H1 (cell line): ENCODE measurements at regions not wholly inside any gene's neighbourhood (a gene's known extent, or its start where the extent isn't known, plus 50 kb on each side); places are given as distances from the start of the nearest gene placed in this dataset.
A peak's percentile ranks its signal among the peaks of the same experiment; 100 is the strongest.

ENCODE experiments used
- CTCF ChIA-PET: fragments of 300-600 bp; sonication (Branson Sonifier 250); formaldehyde crosslinking; loops from one replicate; lab custom pipeline; 2021; ENCODE audit not compliant: partially characterized antibody; lab: Charles Lee
- POLR2A ChIA-PET: fragments of 300-600 bp; sonication (Branson Sonifier 250); formaldehyde crosslinking; loops from one replicate; lab custom pipeline; 2021; ENCODE audit warnings: inconsistent platforms; ENCODE audit not compliant: partially characterized antibody; lab: Charles Lee
- DNase-seq, 2 experiments: peaks; one replicate each; pipeline versions ENCODE4 v3.0.0 to v3.0.0-alpha.2; 2010 to 2022; ENCODE audit warnings: low spot score in 2 of 2, low read depth in 1 of 2, mixed read lengths in 1 of 2
- FAIRE-seq: peaks from 2 replicates; lab custom pipeline; 2011; peaks lifted over from hg19 to GRCh38; lab: Jason Lieb, UNC
- H2AFZ ChIP-seq: 2 replicates; pipeline ENCODE4 v1.8.1; 2012; ENCODE audit warnings: low read length, inconsistent platforms
- H2AK5ac ChIP-seq: 2 replicates; pipeline ENCODE4 v1.6.1; 2013; ENCODE audit warnings: low read depth, low read length
- H2BK120ac ChIP-seq: replicated peaks from 2 replicates; pipeline ENCODE3; 2013; ENCODE audit warnings: low read depth, low read length, inconsistent platforms
- H2BK12ac ChIP-seq: 2 replicates; pipeline ENCODE4 v1.6.1; 2013; ENCODE audit warnings: low read depth, low read length
- H2BK15ac ChIP-seq: 2 replicates; pipeline ENCODE4 v1.6.1; 2013; ENCODE audit warnings: low read length
- H2BK20ac ChIP-seq: 2 replicates; pipeline ENCODE4 v1.6.1; 2013; ENCODE audit warnings: low read length
- H2BK5ac ChIP-seq: 2 replicates; pipeline ENCODE4 v1.6.1; 2013; ENCODE audit warnings: low read depth, low read length
- H3K14ac ChIP-seq: 2 replicates; pipeline ENCODE4 v1.6.1; 2013; ENCODE audit warnings: inconsistent platforms; ENCODE audit not compliant: insufficient read length
- H3K18ac ChIP-seq: 2 replicates; pipeline ENCODE4 v1.6.1; 2013; ENCODE audit warnings: low read length; ENCODE audit errors: extremely low read depth
- H3K23ac ChIP-seq: 2 replicates; pipeline ENCODE4 v1.6.1; 2013; ENCODE audit warnings: inconsistent platforms; ENCODE audit not compliant: insufficient read length
- H3K23me2 ChIP-seq: 2 replicates; pipeline ENCODE4 v1.6.1; 2013; ENCODE audit warnings: low read depth, low read length
- H3K27ac ChIP-seq: 2 replicates; pipeline ENCODE4 v1.6.1; 2011; ENCODE audit warnings: low read depth, low read length, inconsistent platforms
- H3K27me3 ChIP-seq, 4 experiments: replicated peaks in 1 of 4; 1 replicate in 1 of 4; 2 replicates in 3 of 4; pipeline versions ENCODE4 v1.6.1 to v1.8.1; 2011 to 2013; ENCODE audit warnings: low read length in 3 of 4, mild to moderate bottlenecking in 3 of 4, inconsistent platforms in 2 of 4, mixed read lengths in 2 of 4, moderate library complexity in 1 of 4; ENCODE audit not compliant: control insufficient read depth in 3 of 4, insufficient read depth in 3 of 4; ENCODE audit errors: extremely low read depth in 1 of 4
- H3K36me3 ChIP-seq, 4 experiments: 2 replicates each; pipeline versions ENCODE4 v1.6.1 to v1.8.1; 2011 to 2013; ENCODE audit warnings: mild to moderate bottlenecking in 4 of 4, low read length in 3 of 4, moderate library complexity in 2 of 4, control low read depth in 1 of 4, inconsistent platforms in 1 of 4; ENCODE audit not compliant: insufficient read depth in 4 of 4, control insufficient read depth in 2 of 4
- H3K4ac ChIP-seq: replicated peaks from 2 replicates; pipeline ENCODE3; 2013; ENCODE audit warnings: low read length, low read depth, mixed read lengths, inconsistent platforms; ENCODE audit not compliant: insufficient read length
- H3K4me1 ChIP-seq, 4 experiments: replicated peaks in 1 of 4; 1 replicate in 1 of 4; 2 replicates in 3 of 4; pipeline versions ENCODE4 v1.6.1 to v1.8.1; 2011 to 2013; ENCODE audit warnings: low read length in 3 of 4, inconsistent platforms in 2 of 4, mixed read lengths in 1 of 4; ENCODE audit not compliant: insufficient read depth in 4 of 4, control insufficient read depth in 3 of 4
- H3K4me2 ChIP-seq, 2 experiments: 2 replicates each; pipeline versions ENCODE4 v1.6.1 to v1.8.1; 2011 to 2013; ENCODE audit warnings: low read depth in 2 of 2, low read length in 2 of 2, control low read depth in 1 of 2, inconsistent platforms in 1 of 2, mild to moderate bottlenecking in 1 of 2; ENCODE audit not compliant: insufficient read depth in 1 of 2
- H3K4me3 ChIP-seq, 4 experiments: fragments of 200-600, 300-600 bp in 1 of 4; sonication (generic), shearing (Covaris generic), sonication (Bioruptor Twin) in 1 of 4; 2 replicates each; pipeline versions ENCODE4 v1.5.1 to v1.8.1; 2011 to 2016; ENCODE audit warnings: low read length in 4 of 4, low read depth in 3 of 4, control low read depth in 2 of 4, inconsistent platforms in 2 of 4, mild to moderate bottlenecking in 2 of 4, mixed read lengths in 1 of 4, moderate library complexity in 1 of 4; ENCODE audit not compliant: insufficient read depth in 2 of 4; ENCODE audit errors: extremely low read depth in 1 of 4
- H3K56ac ChIP-seq: replicated peaks from 2 replicates; pipeline ENCODE3; 2013; ENCODE audit warnings: low read depth, mild to moderate bottlenecking, mixed read lengths, low read length, inconsistent platforms; ENCODE audit not compliant: insufficient read length
- H3K79me1 ChIP-seq: 2 replicates; pipeline ENCODE4 v1.6.1; 2013; ENCODE audit warnings: low read depth, low read length, control low read depth
- H3K79me2 ChIP-seq, 2 experiments: 2 replicates each; pipeline versions ENCODE4 v1.6.1 to v1.8.1; 2012 to 2013; ENCODE audit warnings: low read length in 2 of 2, mild to moderate bottlenecking in 2 of 2, inconsistent platforms in 1 of 2; ENCODE audit not compliant: insufficient read depth in 2 of 2, control insufficient read depth in 1 of 2
- H3K9ac ChIP-seq, 4 experiments: replicated peaks in 1 of 4; 1 replicate in 1 of 4; 2 replicates in 3 of 4; pipeline versions ENCODE4 v1.6.1 to v1.8.1; 2011 to 2013; ENCODE audit warnings: low read depth in 3 of 4, low read length in 3 of 4, control low read depth in 2 of 4, mild to moderate bottlenecking in 2 of 4, moderate library complexity in 2 of 4, inconsistent platforms in 1 of 4; ENCODE audit errors: extremely low read depth in 1 of 4
- H3K9me3 ChIP-seq, 2 experiments: 2 replicates each; pipeline versions ENCODE4 v1.6.1 to v1.8.1; 2012 to 2013; ENCODE audit warnings: mild to moderate bottlenecking in 2 of 2, moderate library complexity in 2 of 2, control low read depth in 1 of 2, inconsistent platforms in 1 of 2, low read depth in 1 of 2, low read length in 1 of 2, mixed read lengths in 1 of 2; ENCODE audit not compliant: insufficient read depth in 2 of 2
- H4K20me1 ChIP-seq, 2 experiments: replicated peaks in 1 of 2; 2 replicates each; pipeline versions ENCODE3 to v1.8.1; 2011 to 2013; ENCODE audit warnings: inconsistent platforms in 2 of 2, low read length in 2 of 2, mild to moderate bottlenecking in 1 of 2; ENCODE audit not compliant: insufficient read depth in 2 of 2, control insufficient read depth in 1 of 2
- H4K5ac ChIP-seq: 2 replicates; pipeline ENCODE4 v1.6.1; 2013; ENCODE audit warnings: low read length, low read depth, mixed read lengths, inconsistent platforms; ENCODE audit not compliant: insufficient read length
- H4K8ac ChIP-seq: 2 replicates; pipeline ENCODE4 v1.8.0; 2013; ENCODE audit warnings: mild to moderate bottlenecking, moderate library complexity, low read length, inconsistent platforms; ENCODE audit not compliant: insufficient read depth; ENCODE audit errors: extremely low read depth
- H4K91ac ChIP-seq: replicated peaks from 2 replicates; pipeline ENCODE3; 2013; ENCODE audit warnings: low read length, mixed read lengths, inconsistent platforms; ENCODE audit not compliant: insufficient read length
- BCL11A ChIP-seq, 2 experiments: IDR thresholded peaks; one replicate each; pipeline ENCODE4 v1.6.1; 2011; ENCODE audit warnings: low read depth in 2 of 2, low read length in 2 of 2, mild to moderate bottlenecking in 2 of 2
- CHD2 ChIP-seq: IDR thresholded peaks from 2 replicates; pipeline ENCODE4 v1.6.1; 2012; ENCODE audit warnings: low read length, improper control_type of control experiment
- CREB1 ChIP-seq: IDR thresholded peaks from 2 replicates; pipeline ENCODE4 v1.6.1; 2012; ENCODE audit warnings: inconsistent platforms
- JUND ChIP-seq: IDR thresholded peaks from 2 replicates; pipeline ENCODE4 v1.6.1; 2011; ENCODE audit warnings: mild to moderate bottlenecking, improper control_type of control experiment, low read length
- POLR2AphosphoS5 ChIP-seq: IDR thresholded peaks from 2 replicates; pipeline ENCODE4 v1.6.1; 2011; ENCODE audit warnings: low read depth, low read length
- RAD21 ChIP-seq, 2 experiments: IDR thresholded peaks in 1 of 2; conservative IDR thresholded peaks in 1 of 2; 2 replicates each; pipeline ENCODE4 v1.6.1; 2011; ENCODE audit warnings: low read depth in 2 of 2, low read length in 2 of 2, improper control_type of control experiment in 1 of 2, inconsistent platforms in 1 of 2, mild to moderate bottlenecking in 1 of 2, moderate library complexity in 1 of 2
- RBBP5 ChIP-seq: IDR thresholded peaks from 2 replicates; pipeline ENCODE4 v1.7.1; 2012; ENCODE audit warnings: low read depth, mild to moderate bottlenecking, inconsistent platforms, low read length, moderate library complexity, borderline replicate concordance
- TAF7 ChIP-seq: optimal IDR thresholded peaks from 2 replicates; pipeline ENCODE3; 2011; ENCODE audit warnings: low read depth, mild to moderate bottlenecking, inconsistent platforms, low read length, moderate library complexity, borderline replicate concordance
- WGBS, 2 experiments: shearing (Covaris generic) in 1 of 2; methylation state at CpG; one replicate each; pipeline versions ENCODE4 v1.1.6 to v1.1.7; 2013 to 2015; ENCODE audit warnings: low lambda C conversion rate in 2 of 2, mixed read lengths in 2 of 2, inconsistent platforms in 1 of 2, low coverage in 1 of 2, missing lambda C conversion rate in 1 of 2; ENCODE audit not compliant: insufficient replicate concordance in 2 of 2, insufficient coverage in 1 of 2, insufficient read length in 1 of 2; ENCODE audit errors: extremely low coverage in 1 of 2, missing lambda C conversion rate in 1 of 2; 5-methylcytosine and 5-hydroxymethylcytosine counted together
- TF ChIP-seq, protein P1 (sequence below): IDR thresholded peaks from 2 replicates; pipeline ENCODE4 v1.6.1; 2011; ENCODE audit warnings: low read length, improper control_type of control experiment

DNA sequence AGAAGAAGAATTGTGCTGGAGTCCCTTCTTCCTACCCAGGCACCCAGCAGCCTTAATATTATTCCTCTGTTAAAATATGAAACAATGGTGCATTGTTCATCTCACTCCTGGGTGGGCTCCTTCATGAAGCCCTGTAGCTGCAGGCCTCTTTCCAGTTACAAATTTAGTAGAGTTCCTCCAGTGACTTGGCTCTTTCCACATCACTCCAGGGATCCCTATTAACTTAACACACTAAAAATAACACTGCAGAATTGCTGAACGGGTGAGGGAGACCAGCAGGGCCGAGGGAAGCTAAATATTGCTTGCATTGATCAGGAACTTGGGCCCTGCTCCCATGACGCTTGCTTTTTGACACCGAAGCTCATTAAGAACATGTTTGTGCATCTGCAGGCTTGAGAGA is 142.3 kb downstream of the PDCD6IP start:
- no peak overlapping the region for H2BK12ac ChIP-seq
- POLR2A ChIA-PET = interaction anchor here (1.0 kb wide), 1 partner anchor 26 kb away, joined by 3 read pairs; no protein-coding TSS in a partner anchor
- H3K9me3 ChIP-seq = no peaks in the 10 kb centered on the region
- no peak overlapping the region; a peak in 1 of 4 replicates for H3K4me2 ChIP-seq
- H3K23me2 ChIP-seq = no peaks in the 10 kb centered on the region
- no peak overlapping the region for H4K91ac ChIP-seq
- DNase-seq (no peak), FAIRE-seq (no peak)
- no peaks in the 10 kb centered on the region for H3K79me2 ChIP-seq
- WGBS, 2 experiments = 64% methylated on average over 4 of the region's 4 CpGs; no CpG with 5 or more reads in 1 of the 2 experiments
- H2AFZ ChIP-seq = peak overlapping the region; percentile 60; the same call in 1 of the 2 replicates
- no peak overlapping the region for H3K23ac ChIP-seq
- no peak overlapping the region for H3K27ac ChIP-seq
- H3K36me3 ChIP-seq = no peaks in the 10 kb centered on the region
- no peaks in the 10 kb centered on the region for H3K27me3 ChIP-seq
- H2BK5ac ChIP-seq = no peak overlapping the region
- no peak overlapping the region for H2AK5ac ChIP-seq
- no peak overlapping the region for H3K14ac ChIP-seq
- no peak overlapping the region for H3K18ac ChIP-seq
- no peak overlapping the region for H4K8ac ChIP-seq
- no peak overlapping the region for H2BK20ac ChIP-seq
- H3K4me1 ChIP-seq = no peaks in the 10 kb centered on the region
- no peak overlapping the region for H3K4ac ChIP-seq
- no peak overlapping the region for H3K4me3 ChIP-seq
- H2BK15ac ChIP-seq = no peak overlapping the region
- no peak overlapping the region for H3K56ac ChIP-seq
- CTCF ChIA-PET = interaction anchor here (1.8 kb wide), 1 partner anchor 58 kb away, joined by 8 read pairs; no protein-coding TSS in a partner anchor
- no peak overlapping the region for H2BK120ac ChIP-seq
- H4K20me1 ChIP-seq = no peaks in the 10 kb centered on the region
- no peaks in the 10 kb centered on the region for H3K79me1 ChIP-seq
- TF ChIP-seq TAF7 (no peak), JUND (no peak), CREB1 (no peak), CHD2 (no peak), BCL11A (IDR thresholded peaks at IDR 0.05; ENCODE audit: low read depth in 2 of 2, low read length in 2 of 2) (no peak), POLR2AphosphoS5 (no peak), RAD21 (IDR thresholded peaks at IDR 0.05 in 1 of 2, conservative IDR thresholded peaks at IDR 0.05 in 1 of 2; ENCODE audit: low read depth in 2 of 2, low read length in 2 of 2) (no peak), RBBP5 (no peak)
- TF ChIP-seq, protein P1, sequence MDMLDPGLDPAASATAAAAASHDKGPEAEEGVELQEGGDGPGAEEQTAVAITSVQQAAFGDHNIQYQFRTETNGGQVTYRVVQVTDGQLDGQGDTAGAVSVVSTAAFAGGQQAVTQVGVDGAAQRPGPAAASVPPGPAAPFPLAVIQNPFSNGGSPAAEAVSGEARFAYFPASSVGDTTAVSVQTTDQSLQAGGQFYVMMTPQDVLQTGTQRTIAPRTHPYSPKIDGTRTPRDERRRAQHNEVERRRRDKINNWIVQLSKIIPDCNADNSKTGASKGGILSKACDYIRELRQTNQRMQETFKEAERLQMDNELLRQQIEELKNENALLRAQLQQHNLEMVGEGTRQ = no peak
- no peak overlapping the region for H4K5ac ChIP-seq
- no peak overlapping the region for H3K9ac ChIP-seq
